Fibroblast of lung (primary cell): ENCODE measurements at regions not wholly inside any gene's neighbourhood (a gene's known extent, or its start where the extent isn't known, plus 50 kb on each side); places are given as distances from the start of the nearest gene placed in this dataset.

Source experiments
- DNase-seq, 2 donors: peaks; one replicate each; pipeline versions ENCODE4 v3.0.0 to v3.0.0-alpha.2; 2010; ENCODE audit warnings: low read depth in 2 of 2
- H2AFZ ChIP-seq: 2 replicates; pipeline ENCODE4 v1.5.1; 2012; ENCODE audit warnings: low read length, control low read depth, inconsistent platforms
- H3K27ac ChIP-seq: 2 replicates; pipeline ENCODE4 v1.5.1; 2011; ENCODE audit warnings: low read length, control low read depth; ENCODE audit not compliant: insufficient read depth
- H3K27me3 ChIP-seq: 2 replicates; pipeline ENCODE4 v1.5.1; 2011; ENCODE audit warnings: mild to moderate bottlenecking, low read length; ENCODE audit not compliant: control insufficient read depth, insufficient read depth
- H3K36me3 ChIP-seq: 2 replicates; pipeline ENCODE4 v1.5.1; 2011; ENCODE audit warnings: low read length; ENCODE audit not compliant: control insufficient read depth, insufficient read depth
- H3K4me1 ChIP-seq: 2 replicates; pipeline ENCODE4 v1.5.1; 2011; ENCODE audit warnings: low read length; ENCODE audit not compliant: control insufficient read depth, insufficient read depth; ENCODE audit errors: extremely low read depth
- H3K4me2 ChIP-seq: 2 replicates; pipeline ENCODE4 v1.5.1; 2011; ENCODE audit warnings: low read length, control low read depth; ENCODE audit not compliant: insufficient read depth; ENCODE audit errors: extremely low read depth
- H3K4me3 ChIP-seq, 4 experiments: fragments of 200-600 bp in 1 of 4; sonication (generic) in 1 of 4; replicated peaks in 1 of 4; 2 replicates each; pipeline ENCODE4 v1.5.1; 2011 to 2016; ENCODE audit warnings: low read length in 4 of 4, low read depth in 3 of 4, mild to moderate bottlenecking in 3 of 4, control low read depth in 2 of 4, inconsistent platforms in 1 of 4, mixed read lengths in 1 of 4; ENCODE audit not compliant: insufficient read depth in 1 of 4; ENCODE audit errors: control extremely low read depth in 1 of 4
- H3K79me2 ChIP-seq: 2 replicates; pipeline ENCODE4 v1.5.1; 2012; ENCODE audit warnings: mild to moderate bottlenecking, low read length, inconsistent platforms; ENCODE audit not compliant: control insufficient read depth, insufficient read depth
- H3K9ac ChIP-seq: 2 replicates; pipeline ENCODE4 v1.5.1; 2011; ENCODE audit warnings: mild to moderate bottlenecking, low read length, control low read depth; ENCODE audit not compliant: insufficient read depth
- H3K9me3 ChIP-seq: 2 replicates; pipeline ENCODE4 v1.5.1; 2012; ENCODE audit warnings: low read depth, low read length; ENCODE audit not compliant: control insufficient read depth, insufficient read depth
- H4K20me1 ChIP-seq: 2 replicates; pipeline ENCODE4 v1.5.1; 2011; ENCODE audit warnings: low read length; ENCODE audit not compliant: control insufficient read depth, insufficient read depth; ENCODE audit errors: extremely low read depth
- EZH2 ChIP-seq: IDR thresholded peaks from 2 replicates; pipeline ENCODE4 v1.5.1; 2012; ENCODE audit warnings: low read length, control low read depth, mild to moderate bottlenecking; ENCODE audit errors: missing control alignments
- TF ChIP-seq, protein P1 (sequence below), 2 donors: IDR thresholded peaks in 1 of 2; conservative IDR thresholded peaks in 1 of 2; 1 replicate in 1 of 2; 2 replicates in 1 of 2; pipeline ENCODE4 v1.5.1; 2011 to 2012; ENCODE audit warnings: low read length in 2 of 2, control low read depth in 1 of 2, inconsistent platforms in 1 of 2, low read depth in 1 of 2, mild to moderate bottlenecking in 1 of 2

DNA sequence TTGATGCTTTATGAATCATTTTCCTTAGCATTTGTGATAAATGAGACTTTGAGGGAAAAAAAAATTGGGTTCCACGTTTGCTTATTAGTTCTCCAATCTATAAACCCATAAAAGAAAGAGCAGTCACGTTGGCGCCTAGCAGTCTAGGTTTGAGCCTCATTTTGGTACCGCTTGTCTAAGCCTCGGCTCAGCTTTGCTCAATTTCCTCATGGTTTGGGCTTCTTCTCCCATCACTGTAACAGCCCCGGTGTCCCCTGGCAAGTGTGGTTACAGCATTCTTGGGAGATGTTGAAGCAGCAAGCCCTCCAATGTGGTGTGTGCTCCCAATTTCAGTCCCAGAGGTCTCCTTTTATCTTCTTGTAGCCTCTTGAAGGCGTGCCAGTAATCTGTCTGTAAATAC lies 578.4 kb downstream of the CDK5RAP2 start:
- no peaks in the 10 kb centered on the region for H3K36me3 ChIP-seq
- TF ChIP-seq EZH2 = no peak
- TF ChIP-seq, protein P1, sequence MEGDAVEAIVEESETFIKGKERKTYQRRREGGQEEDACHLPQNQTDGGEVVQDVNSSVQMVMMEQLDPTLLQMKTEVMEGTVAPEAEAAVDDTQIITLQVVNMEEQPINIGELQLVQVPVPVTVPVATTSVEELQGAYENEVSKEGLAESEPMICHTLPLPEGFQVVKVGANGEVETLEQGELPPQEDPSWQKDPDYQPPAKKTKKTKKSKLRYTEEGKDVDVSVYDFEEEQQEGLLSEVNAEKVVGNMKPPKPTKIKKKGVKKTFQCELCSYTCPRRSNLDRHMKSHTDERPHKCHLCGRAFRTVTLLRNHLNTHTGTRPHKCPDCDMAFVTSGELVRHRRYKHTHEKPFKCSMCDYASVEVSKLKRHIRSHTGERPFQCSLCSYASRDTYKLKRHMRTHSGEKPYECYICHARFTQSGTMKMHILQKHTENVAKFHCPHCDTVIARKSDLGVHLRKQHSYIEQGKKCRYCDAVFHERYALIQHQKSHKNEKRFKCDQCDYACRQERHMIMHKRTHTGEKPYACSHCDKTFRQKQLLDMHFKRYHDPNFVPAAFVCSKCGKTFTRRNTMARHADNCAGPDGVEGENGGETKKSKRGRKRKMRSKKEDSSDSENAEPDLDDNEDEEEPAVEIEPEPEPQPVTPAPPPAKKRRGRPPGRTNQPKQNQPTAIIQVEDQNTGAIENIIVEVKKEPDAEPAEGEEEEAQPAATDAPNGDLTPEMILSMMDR (conservative IDR thresholded peaks at IDR 0.05 in 1 of 2, IDR thresholded peaks at IDR 0.05 in 1 of 2; ENCODE audit: low read depth in 1 of 2, low read length in 2 of 2) = no peak
- DNase-seq = no peak
- H3K4me2 ChIP-seq = no peak overlapping the region
- H3K4me3 ChIP-seq = no peak overlapping the region
- H3K27ac ChIP-seq = no peak overlapping the region
- H3K79me2 ChIP-seq = no peaks in the 10 kb centered on the region
- no peak overlapping the region for H3K9ac ChIP-seq
- H3K4me1 ChIP-seq = no peaks in the 10 kb centered on the region
- no peaks in the 10 kb centered on the region for H3K9me3 ChIP-seq
- H4K20me1 ChIP-seq = no peaks in the 10 kb centered on the region
- no peaks in the 10 kb centered on the region for H3K27me3 ChIP-seq
- no peak overlapping the region for H2AFZ ChIP-seq

DNA sequence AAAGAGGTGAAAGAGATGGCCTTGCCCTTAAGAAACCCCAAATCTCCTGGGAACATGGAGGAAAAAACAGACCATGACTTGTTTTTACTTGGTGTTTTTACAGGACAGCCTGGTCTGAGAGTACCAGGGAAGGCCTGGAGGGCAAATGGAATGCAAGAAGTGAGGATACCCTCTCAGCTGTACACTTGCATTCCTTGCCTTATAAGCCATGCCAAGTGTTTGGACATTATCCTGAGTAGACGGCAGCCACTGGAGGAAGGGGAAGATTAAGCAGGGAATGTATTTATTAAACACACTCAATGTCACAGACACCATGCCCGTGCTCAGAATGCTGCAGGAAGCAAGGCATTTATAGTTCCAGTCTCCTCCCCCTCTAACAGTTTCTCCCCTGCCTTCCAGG lies 581.4 kb downstream of the CDK5RAP2 start:
- no peak overlapping the region for H2AFZ ChIP-seq
- no peak for DNase-seq
- TF ChIP-seq, protein P1 (conservative IDR thresholded peaks at IDR 0.05 in 1 of 2, IDR thresholded peaks at IDR 0.05 in 1 of 2; ENCODE audit: low read depth in 1 of 2, low read length in 2 of 2) = no peak
- TF ChIP-seq EZH2 = no peak

DNA sequence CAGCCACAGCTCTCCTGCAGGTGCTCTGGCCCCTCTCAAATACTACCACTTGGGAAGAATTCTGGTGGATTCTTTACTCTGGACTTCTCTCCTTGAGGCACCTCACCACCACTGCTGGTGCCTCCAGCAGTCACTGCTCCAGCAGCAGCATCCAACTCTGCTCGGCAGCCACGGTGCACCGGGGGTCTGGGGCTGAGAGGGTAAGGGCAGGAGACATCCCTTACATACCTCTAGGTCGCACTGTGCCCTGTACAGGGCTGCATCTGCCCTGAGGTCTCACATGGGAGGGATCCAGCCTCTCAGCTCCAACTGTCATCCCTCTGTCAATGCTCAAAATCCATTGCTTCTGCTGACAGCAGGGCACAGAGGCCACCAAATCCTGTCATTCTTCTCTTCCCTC lies 588.2 kb downstream of the CDK5RAP2 start:
- Histone ChIP-seq H3K4me2 (no peak overlapping the region), H3K4me1 (no peaks in the 10 kb centered on the region), H3K9me3 (no peaks in the 10 kb centered on the region), H3K27ac (no peak overlapping the region), H3K27me3 (no peaks in the 10 kb centered on the region), H3K36me3 (no peaks in the 10 kb centered on the region), H3K9ac (no peak overlapping the region), H2AFZ (no peak overlapping the region), H4K20me1 (no peaks in the 10 kb centered on the region), H3K4me3 (no peak overlapping the region), H3K79me2 (no peaks in the 10 kb centered on the region)
- no peak for DNase-seq
- TF ChIP-seq, protein P1 (conservative IDR thresholded peaks at IDR 0.05 in 1 of 2, IDR thresholded peaks at IDR 0.05 in 1 of 2; ENCODE audit: low read depth in 1 of 2, low read length in 2 of 2) = no peak
- TF ChIP-seq EZH2 = no peak

More for the DNA sequence above, 581.4 kb downstream of the CDK5RAP2 start:
- no peaks in the 10 kb centered on the region for H3K9me3 ChIP-seq
- no peak overlapping the region for H3K9ac ChIP-seq
- H3K27ac ChIP-seq = no peak overlapping the region
- H3K36me3 ChIP-seq = no peaks in the 10 kb centered on the region
- H3K4me3 ChIP-seq = no peak overlapping the region
- no peaks in the 10 kb centered on the region for H3K79me2 ChIP-seq
- no peaks in the 10 kb centered on the region for H3K27me3 ChIP-seq
- H3K4me2 ChIP-seq = no peak overlapping the region
- no peaks in the 10 kb centered on the region for H3K4me1 ChIP-seq
- no peaks in the 10 kb centered on the region for H4K20me1 ChIP-seq
